H1 (cell line): ENCODE measurements at regions not wholly inside any gene's neighbourhood (a gene's known extent, or its start where the extent isn't known, plus 50 kb on each side); places are given as distances from the start of the nearest gene placed in this dataset.

Source experiments
- CTCF ChIA-PET: fragments of 300-600 bp; sonication (Branson Sonifier 250); formaldehyde crosslinking; loops from one replicate; lab custom pipeline; 2021; ENCODE audit not compliant: partially characterized antibody; lab: Charles Lee
- POLR2A ChIA-PET: fragments of 300-600 bp; sonication (Branson Sonifier 250); formaldehyde crosslinking; loops from one replicate; lab custom pipeline; 2021; ENCODE audit warnings: inconsistent platforms; ENCODE audit not compliant: partially characterized antibody; lab: Charles Lee
- DNase-seq, 2 experiments: peaks; one replicate each; pipeline versions ENCODE4 v3.0.0 to v3.0.0-alpha.2; 2010 to 2022; ENCODE audit warnings: low spot score in 2 of 2, low read depth in 1 of 2, mixed read lengths in 1 of 2
- FAIRE-seq: peaks from 2 replicates; lab custom pipeline; 2011; peaks lifted over from hg19 to GRCh38; lab: Jason Lieb, UNC
- H2AFZ ChIP-seq: 2 replicates; pipeline ENCODE4 v1.8.1; 2012; ENCODE audit warnings: low read length, inconsistent platforms
- H2AK5ac ChIP-seq: 2 replicates; pipeline ENCODE4 v1.6.1; 2013; ENCODE audit warnings: low read depth, low read length
- H2BK120ac ChIP-seq: replicated peaks from 2 replicates; pipeline ENCODE3; 2013; ENCODE audit warnings: low read depth, low read length, inconsistent platforms
- H2BK12ac ChIP-seq: 2 replicates; pipeline ENCODE4 v1.6.1; 2013; ENCODE audit warnings: low read depth, low read length
- H2BK15ac ChIP-seq: 2 replicates; pipeline ENCODE4 v1.6.1; 2013; ENCODE audit warnings: low read length
- H2BK20ac ChIP-seq: 2 replicates; pipeline ENCODE4 v1.6.1; 2013; ENCODE audit warnings: low read length
- H2BK5ac ChIP-seq: 2 replicates; pipeline ENCODE4 v1.6.1; 2013; ENCODE audit warnings: low read depth, low read length
- H3K14ac ChIP-seq: 2 replicates; pipeline ENCODE4 v1.6.1; 2013; ENCODE audit warnings: inconsistent platforms; ENCODE audit not compliant: insufficient read length
- H3K18ac ChIP-seq: 2 replicates; pipeline ENCODE4 v1.6.1; 2013; ENCODE audit warnings: low read length; ENCODE audit errors: extremely low read depth
- H3K23ac ChIP-seq: 2 replicates; pipeline ENCODE4 v1.6.1; 2013; ENCODE audit warnings: inconsistent platforms; ENCODE audit not compliant: insufficient read length
- H3K23me2 ChIP-seq: 2 replicates; pipeline ENCODE4 v1.6.1; 2013; ENCODE audit warnings: low read depth, low read length
- H3K27ac ChIP-seq: 2 replicates; pipeline ENCODE4 v1.6.1; 2011; ENCODE audit warnings: low read depth, low read length, inconsistent platforms
- H3K27me3 ChIP-seq, 4 experiments: replicated peaks in 1 of 4; 1 replicate in 1 of 4; 2 replicates in 3 of 4; pipeline versions ENCODE4 v1.6.1 to v1.8.1; 2011 to 2013; ENCODE audit warnings: low read length in 3 of 4, mild to moderate bottlenecking in 3 of 4, inconsistent platforms in 2 of 4, mixed read lengths in 2 of 4, moderate library complexity in 1 of 4; ENCODE audit not compliant: control insufficient read depth in 3 of 4, insufficient read depth in 3 of 4; ENCODE audit errors: extremely low read depth in 1 of 4
- H3K36me3 ChIP-seq, 4 experiments: 2 replicates each; pipeline versions ENCODE4 v1.6.1 to v1.8.1; 2011 to 2013; ENCODE audit warnings: mild to moderate bottlenecking in 4 of 4, low read length in 3 of 4, moderate library complexity in 2 of 4, control low read depth in 1 of 4, inconsistent platforms in 1 of 4; ENCODE audit not compliant: insufficient read depth in 4 of 4, control insufficient read depth in 2 of 4
- H3K4ac ChIP-seq: replicated peaks from 2 replicates; pipeline ENCODE3; 2013; ENCODE audit warnings: low read length, low read depth, mixed read lengths, inconsistent platforms; ENCODE audit not compliant: insufficient read length
- H3K4me1 ChIP-seq, 4 experiments: replicated peaks in 1 of 4; 1 replicate in 1 of 4; 2 replicates in 3 of 4; pipeline versions ENCODE4 v1.6.1 to v1.8.1; 2011 to 2013; ENCODE audit warnings: low read length in 3 of 4, inconsistent platforms in 2 of 4, mixed read lengths in 1 of 4; ENCODE audit not compliant: insufficient read depth in 4 of 4, control insufficient read depth in 3 of 4
- H3K4me2 ChIP-seq, 2 experiments: 2 replicates each; pipeline versions ENCODE4 v1.6.1 to v1.8.1; 2011 to 2013; ENCODE audit warnings: low read depth in 2 of 2, low read length in 2 of 2, control low read depth in 1 of 2, inconsistent platforms in 1 of 2, mild to moderate bottlenecking in 1 of 2; ENCODE audit not compliant: insufficient read depth in 1 of 2
- H3K4me3 ChIP-seq, 4 experiments: fragments of 200-600, 300-600 bp in 1 of 4; sonication (generic), shearing (Covaris generic), sonication (Bioruptor Twin) in 1 of 4; 2 replicates each; pipeline versions ENCODE4 v1.5.1 to v1.8.1; 2011 to 2016; ENCODE audit warnings: low read length in 4 of 4, low read depth in 3 of 4, control low read depth in 2 of 4, inconsistent platforms in 2 of 4, mild to moderate bottlenecking in 2 of 4, mixed read lengths in 1 of 4, moderate library complexity in 1 of 4; ENCODE audit not compliant: insufficient read depth in 2 of 4; ENCODE audit errors: extremely low read depth in 1 of 4
- H3K56ac ChIP-seq: replicated peaks from 2 replicates; pipeline ENCODE3; 2013; ENCODE audit warnings: low read depth, mild to moderate bottlenecking, mixed read lengths, low read length, inconsistent platforms; ENCODE audit not compliant: insufficient read length
- H3K79me1 ChIP-seq: 2 replicates; pipeline ENCODE4 v1.6.1; 2013; ENCODE audit warnings: low read depth, low read length, control low read depth
- H3K79me2 ChIP-seq, 2 experiments: 2 replicates each; pipeline versions ENCODE4 v1.6.1 to v1.8.1; 2012 to 2013; ENCODE audit warnings: low read length in 2 of 2, mild to moderate bottlenecking in 2 of 2, inconsistent platforms in 1 of 2; ENCODE audit not compliant: insufficient read depth in 2 of 2, control insufficient read depth in 1 of 2
- H3K9ac ChIP-seq, 4 experiments: replicated peaks in 1 of 4; 1 replicate in 1 of 4; 2 replicates in 3 of 4; pipeline versions ENCODE4 v1.6.1 to v1.8.1; 2011 to 2013; ENCODE audit warnings: low read depth in 3 of 4, low read length in 3 of 4, control low read depth in 2 of 4, mild to moderate bottlenecking in 2 of 4, moderate library complexity in 2 of 4, inconsistent platforms in 1 of 4; ENCODE audit errors: extremely low read depth in 1 of 4
- H3K9me3 ChIP-seq, 2 experiments: 2 replicates each; pipeline versions ENCODE4 v1.6.1 to v1.8.1; 2012 to 2013; ENCODE audit warnings: mild to moderate bottlenecking in 2 of 2, moderate library complexity in 2 of 2, control low read depth in 1 of 2, inconsistent platforms in 1 of 2, low read depth in 1 of 2, low read length in 1 of 2, mixed read lengths in 1 of 2; ENCODE audit not compliant: insufficient read depth in 2 of 2
- H4K20me1 ChIP-seq, 2 experiments: replicated peaks in 1 of 2; 2 replicates each; pipeline versions ENCODE3 to v1.8.1; 2011 to 2013; ENCODE audit warnings: inconsistent platforms in 2 of 2, low read length in 2 of 2, mild to moderate bottlenecking in 1 of 2; ENCODE audit not compliant: insufficient read depth in 2 of 2, control insufficient read depth in 1 of 2
- H4K5ac ChIP-seq: 2 replicates; pipeline ENCODE4 v1.6.1; 2013; ENCODE audit warnings: low read length, low read depth, mixed read lengths, inconsistent platforms; ENCODE audit not compliant: insufficient read length
- H4K8ac ChIP-seq: 2 replicates; pipeline ENCODE4 v1.8.0; 2013; ENCODE audit warnings: mild to moderate bottlenecking, moderate library complexity, low read length, inconsistent platforms; ENCODE audit not compliant: insufficient read depth; ENCODE audit errors: extremely low read depth
- H4K91ac ChIP-seq: replicated peaks from 2 replicates; pipeline ENCODE3; 2013; ENCODE audit warnings: low read length, mixed read lengths, inconsistent platforms; ENCODE audit not compliant: insufficient read length
- BRCA1 ChIP-seq: IDR thresholded peaks from 2 replicates; pipeline ENCODE4 v1.6.1; 2012; ENCODE audit warnings: low read depth, low read length, improper control_type of control experiment
- CBX5 ChIP-seq: fragments of 300-800, 300-1000 bp; sonication (generic); IDR thresholded peaks from 2 replicates; pipeline ENCODE4 v1.7.1; 2016; ENCODE audit warnings: antibody characterized with exemption, low read length, low read depth
- CREB1 ChIP-seq: IDR thresholded peaks from 2 replicates; pipeline ENCODE4 v1.6.1; 2012; ENCODE audit warnings: inconsistent platforms
- CTBP2 ChIP-seq: IDR thresholded peaks from 2 replicates; pipeline ENCODE4 v1.7.0; 2011; ENCODE audit warnings: borderline replicate concordance, mild to moderate bottlenecking, moderate library complexity, mixed read lengths, low read length; ENCODE audit not compliant: insufficient read depth, insufficient read length
- HDAC6 ChIP-seq: IDR thresholded peaks from one replicate; pipeline ENCODE4 v1.7.1; 2012; ENCODE audit warnings: low read depth, mild to moderate bottlenecking, inconsistent platforms, low read length, moderate library complexity
- NRF1 ChIP-seq: IDR thresholded peaks from 2 replicates; pipeline ENCODE4 v1.6.1; 2011; ENCODE audit warnings: mild to moderate bottlenecking, low read depth, low read length, improper control_type of control experiment
- RFX5 ChIP-seq: IDR thresholded peaks from 2 replicates; pipeline ENCODE4 v1.6.1; 2011; ENCODE audit warnings: low read depth, low read length, improper control_type of control experiment, borderline replicate concordance
- SIRT6 ChIP-seq: IDR thresholded peaks from one replicate; pipeline ENCODE4 v1.7.1; 2012; ENCODE audit warnings: low read length, inconsistent platforms
- SIX5 ChIP-seq: IDR thresholded peaks from 2 replicates; pipeline ENCODE4 v1.6.1; 2011; ENCODE audit warnings: mild to moderate bottlenecking, low read depth, low read length
- WGBS, 2 experiments: shearing (Covaris generic) in 1 of 2; methylation state at CpG; one replicate each; pipeline versions ENCODE4 v1.1.6 to v1.1.7; 2013 to 2015; ENCODE audit warnings: low lambda C conversion rate in 2 of 2, mixed read lengths in 2 of 2, inconsistent platforms in 1 of 2, low coverage in 1 of 2, missing lambda C conversion rate in 1 of 2; ENCODE audit not compliant: insufficient replicate concordance in 2 of 2, insufficient coverage in 1 of 2, insufficient read length in 1 of 2; ENCODE audit errors: extremely low coverage in 1 of 2, missing lambda C conversion rate in 1 of 2; 5-methylcytosine and 5-hydroxymethylcytosine counted together
- TF ChIP-seq, protein P1 (sequence below): IDR thresholded peaks from 2 replicates; pipeline ENCODE4 v1.6.1; 2011; ENCODE audit warnings: low read length, improper control_type of control experiment
- TF ChIP-seq, protein P2 (sequence below): IDR thresholded peaks from 2 replicates; pipeline ENCODE4 v1.6.1; 2011; ENCODE audit warnings: low read depth, mild to moderate bottlenecking, low read length; ENCODE audit not compliant: insufficient read depth
- TF ChIP-seq, protein P3 (sequence below): IDR thresholded peaks from 2 replicates; pipeline ENCODE4 v1.6.1; 2012; ENCODE audit warnings: low read length, inconsistent platforms

DNA sequence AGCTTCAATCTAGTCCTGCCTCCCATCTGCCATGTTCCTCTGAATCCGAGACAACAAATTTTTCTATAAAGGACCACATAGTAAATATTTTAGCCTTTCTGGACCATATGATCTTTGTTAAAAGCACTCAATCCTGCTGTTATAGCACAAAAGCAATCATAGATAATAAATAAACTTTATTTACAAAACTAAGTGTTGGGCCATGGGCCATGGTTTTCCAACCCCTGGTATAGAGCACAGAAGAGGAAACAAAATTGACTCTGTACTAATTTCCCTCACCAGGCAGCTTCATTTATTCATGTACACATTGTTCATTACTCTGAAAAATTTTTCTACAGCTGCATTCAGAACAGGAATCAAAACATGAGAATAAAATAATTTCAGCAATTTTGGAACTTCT is 288.9 kb downstream of the AGTPBP1 start:
- H2BK5ac ChIP-seq, result no peak overlapping the region
- H2BK20ac ChIP-seq, result no peak overlapping the region
- 0 out of 4 replicates have a peak, but pooled peaks cover 2 to 5% of the 10 kb centered on the region in 2 experiments for H3K9me3 ChIP-seq
- no peaks in the 10 kb centered on the region for H3K4me1 ChIP-seq
- no peak overlapping the region for H4K91ac ChIP-seq
- no peak overlapping the region for H3K27ac ChIP-seq
- CTCF ChIA-PET, result interaction anchor here (0.8 to 1.5 kb wide), 3 partner anchors 14 to 158 kb away, joined by 3 to 4 read pairs (median 4); no protein-coding TSS in a partner anchor
- no peaks in the 10 kb centered on the region for H3K79me2 ChIP-seq
- H3K4me2 ChIP-seq, result no peak overlapping the region
- H4K20me1 ChIP-seq, result no peaks in the 10 kb centered on the region
- no peaks in the 10 kb centered on the region for H3K79me1 ChIP-seq
- H3K9ac ChIP-seq, result no peak overlapping the region
- H3K23me2 ChIP-seq, result no peaks in the 10 kb centered on the region
- H2BK120ac ChIP-seq, result no peak overlapping the region
- H2AK5ac ChIP-seq, result no peak overlapping the region
- no peak overlapping the region for H3K23ac ChIP-seq
- no peak overlapping the region for H2BK15ac ChIP-seq
- H4K8ac ChIP-seq, result no peak overlapping the region
- no peak for DNase-seq
- H3K36me3 ChIP-seq, result no peaks in the 10 kb centered on the region
- H2AFZ ChIP-seq, result no peak overlapping the region
- no peak overlapping the region for H3K14ac ChIP-seq
- H3K4me3 ChIP-seq, result no peak overlapping the region
- no peak for FAIRE-seq
- WGBS, 2 experiments, result 43% methylated on average over 1 of the region's 1 CpG; no CpG with 5 or more reads in 1 of the 2 experiments
- no peak overlapping the region for H3K18ac ChIP-seq
- no peak overlapping the region for H2BK12ac ChIP-seq
- H3K27me3 ChIP-seq, result no peaks in the 10 kb centered on the region
- H3K56ac ChIP-seq, result no peak overlapping the region
- H3K4ac ChIP-seq, result no peak overlapping the region
- H4K5ac ChIP-seq, result no peak overlapping the region
- POLR2A ChIA-PET, result no interaction called here
- TF ChIP-seq, protein P1, sequence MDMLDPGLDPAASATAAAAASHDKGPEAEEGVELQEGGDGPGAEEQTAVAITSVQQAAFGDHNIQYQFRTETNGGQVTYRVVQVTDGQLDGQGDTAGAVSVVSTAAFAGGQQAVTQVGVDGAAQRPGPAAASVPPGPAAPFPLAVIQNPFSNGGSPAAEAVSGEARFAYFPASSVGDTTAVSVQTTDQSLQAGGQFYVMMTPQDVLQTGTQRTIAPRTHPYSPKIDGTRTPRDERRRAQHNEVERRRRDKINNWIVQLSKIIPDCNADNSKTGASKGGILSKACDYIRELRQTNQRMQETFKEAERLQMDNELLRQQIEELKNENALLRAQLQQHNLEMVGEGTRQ, result no peak
- TF ChIP-seq SIX5 (no peak), CBX5 (no peak), CREB1 (no peak), BRCA1 (no peak), NRF1 (no peak), HDAC6 (no peak), CTBP2 (no peak), RFX5 (no peak), SIRT6 (no peak)
- TF ChIP-seq, protein P2, sequence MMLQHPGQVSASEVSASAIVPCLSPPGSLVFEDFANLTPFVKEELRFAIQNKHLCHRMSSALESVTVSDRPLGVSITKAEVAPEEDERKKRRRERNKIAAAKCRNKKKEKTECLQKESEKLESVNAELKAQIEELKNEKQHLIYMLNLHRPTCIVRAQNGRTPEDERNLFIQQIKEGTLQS, result no peak
- TF ChIP-seq, protein P3, sequence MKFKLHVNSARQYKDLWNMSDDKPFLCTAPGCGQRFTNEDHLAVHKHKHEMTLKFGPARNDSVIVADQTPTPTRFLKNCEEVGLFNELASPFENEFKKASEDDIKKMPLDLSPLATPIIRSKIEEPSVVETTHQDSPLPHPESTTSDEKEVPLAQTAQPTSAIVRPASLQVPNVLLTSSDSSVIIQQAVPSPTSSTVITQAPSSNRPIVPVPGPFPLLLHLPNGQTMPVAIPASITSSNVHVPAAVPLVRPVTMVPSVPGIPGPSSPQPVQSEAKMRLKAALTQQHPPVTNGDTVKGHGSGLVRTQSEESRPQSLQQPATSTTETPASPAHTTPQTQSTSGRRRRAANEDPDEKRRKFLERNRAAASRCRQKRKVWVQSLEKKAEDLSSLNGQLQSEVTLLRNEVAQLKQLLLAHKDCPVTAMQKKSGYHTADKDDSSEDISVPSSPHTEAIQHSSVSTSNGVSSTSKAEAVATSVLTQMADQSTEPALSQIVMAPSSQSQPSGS, result no peak
